SK-N-MC (cell line): ENCODE measurements at regions not wholly inside any gene's neighbourhood (a gene's known extent, or its start where the extent isn't known, plus 50 kb on each side); places are given as distances from the start of the nearest gene placed in this dataset.

Experiments
- EZH2 ChIP-seq: fragments of 200-600 bp; sonication (generic); IDR thresholded peaks from one replicate; pipeline ENCODE4 v1.6.1; 2017; ENCODE audit warnings: antibody characterized with exemption
- FOXP2 ChIP-seq: optimal IDR thresholded peaks from 2 replicates; pipeline ENCODE3; 2011; ENCODE audit warnings: mild to moderate bottlenecking, moderate library complexity; ENCODE audit not compliant: insufficient read depth; ENCODE audit errors: extremely low read length, control extremely low read depth
- POLR2AphosphoS5 ChIP-seq: IDR thresholded peaks from 2 replicates; pipeline ENCODE4 v1.6.1; 2012; ENCODE audit warnings: mild to moderate bottlenecking, low read depth, low read length, borderline replicate concordance

DNA sequence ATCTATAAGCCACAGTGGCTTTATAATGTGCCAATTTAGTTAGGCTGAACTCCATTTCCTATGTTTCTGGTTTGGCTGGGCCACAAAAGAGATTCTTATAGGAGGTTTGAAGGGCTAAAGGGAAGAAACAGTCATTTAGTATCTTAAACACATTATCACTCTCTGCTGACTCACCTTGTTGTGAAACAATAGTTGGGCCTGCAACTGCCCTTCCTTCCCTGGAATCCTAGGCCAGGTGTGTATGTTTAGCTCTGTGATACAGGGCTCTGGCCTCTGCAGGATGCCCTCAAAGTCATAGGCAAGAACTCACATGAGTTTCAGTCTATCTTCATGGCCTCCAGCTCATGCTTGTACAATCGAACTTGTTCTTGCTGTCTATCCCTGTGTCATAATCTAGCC is 400.0 kb upstream of the CELF4 start:
- no peak for TF ChIP-seq POLR2AphosphoS5
- TF ChIP-seq EZH2 = no peak
- no peak for TF ChIP-seq FOXP2
